Suppressor macrophage treated with lipopolysaccharide for 4 hours (primary cell): ENCODE measurements at regions not wholly inside any gene's neighbourhood (a gene's known extent, or its start where the extent isn't known, plus 50 kb on each side); places are given as distances from the start of the nearest gene placed in this dataset.

Experiments used
- DNase-seq: peaks from one replicate; pipeline ENCODE4 v3.0.0-alpha.2; 2020

DNA sequence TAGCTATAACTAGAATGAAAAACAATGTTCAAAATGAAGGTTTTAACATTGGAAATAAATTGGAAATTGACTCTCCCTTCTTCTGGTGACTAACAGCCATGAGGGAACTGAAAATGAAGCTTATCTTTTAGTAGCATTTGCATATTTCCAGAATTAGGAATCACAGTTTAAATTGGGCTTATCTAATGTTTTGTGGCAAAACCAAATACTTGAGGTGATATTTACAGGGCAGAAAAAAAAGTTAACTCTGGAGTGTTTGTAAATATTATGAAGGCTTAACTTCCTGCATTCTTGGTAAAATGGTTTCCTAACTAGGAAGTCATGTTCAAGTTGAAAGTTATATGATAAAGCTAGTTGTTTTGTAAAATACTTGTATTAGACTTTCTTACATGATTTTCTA is 96.4 kb upstream of the SOX9 start:
- no peak for DNase-seq

DNA sequence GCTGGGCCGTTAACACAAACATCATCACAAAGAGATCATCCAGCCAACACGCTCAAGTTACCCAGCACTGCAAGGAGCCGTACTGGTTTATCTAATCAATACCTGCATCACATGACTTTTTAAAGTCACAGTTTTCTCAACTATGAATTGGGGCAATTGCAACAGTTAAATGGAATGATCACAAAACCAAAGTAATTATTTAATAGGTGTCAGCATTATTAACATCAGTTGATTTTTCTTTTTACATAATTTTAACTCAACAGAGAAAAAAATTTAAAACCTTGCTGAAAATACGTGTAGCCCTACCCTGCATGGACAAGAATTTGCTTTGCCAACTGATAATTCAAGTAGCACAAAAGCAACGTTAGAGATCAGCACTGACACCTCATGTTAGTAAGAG is 95.7 kb upstream of the SOX9 start:
- DNase-seq = no peak

DNA sequence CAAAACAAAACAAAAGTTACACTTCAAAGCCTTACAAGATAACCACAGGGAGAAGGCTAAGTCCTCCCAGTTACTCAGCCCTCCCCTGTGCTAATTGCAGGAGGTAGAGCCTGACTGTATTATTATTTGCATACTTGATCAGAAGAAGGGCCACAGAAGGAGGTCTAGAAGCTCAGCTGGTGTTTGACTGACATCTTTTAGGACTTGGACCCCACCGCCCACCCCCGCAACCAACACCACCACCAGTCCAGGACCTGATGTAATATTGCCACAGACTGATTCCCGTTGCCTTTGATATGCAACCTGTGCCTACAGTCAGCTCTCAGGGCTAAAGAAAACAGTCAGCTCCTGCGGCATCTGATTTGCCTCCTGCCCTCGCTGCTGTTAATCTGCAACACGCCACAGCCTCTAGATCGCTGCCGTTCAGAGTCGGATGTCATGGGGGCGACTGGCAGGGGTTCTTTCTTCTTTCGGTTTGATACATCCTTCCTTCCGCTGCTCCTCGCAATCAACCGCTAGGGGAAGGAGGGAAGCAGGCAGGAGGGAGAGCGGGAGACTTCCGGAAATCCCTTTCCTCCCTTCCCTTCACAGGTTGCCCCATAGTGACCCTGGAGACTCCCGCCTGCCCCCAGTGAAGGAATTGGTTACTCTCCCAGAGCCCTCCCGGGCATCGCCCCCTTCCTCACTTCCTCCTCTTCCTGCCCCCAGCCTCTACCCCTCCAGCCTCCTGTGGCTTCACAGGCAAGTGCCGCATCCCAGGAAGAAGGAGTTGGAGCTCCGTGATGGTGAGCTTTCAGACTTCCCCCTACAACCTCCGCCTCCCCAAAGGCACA is 90.5 kb upstream of the SOX9 start:
- peak; percentile 1 for DNase-seq

DNA sequence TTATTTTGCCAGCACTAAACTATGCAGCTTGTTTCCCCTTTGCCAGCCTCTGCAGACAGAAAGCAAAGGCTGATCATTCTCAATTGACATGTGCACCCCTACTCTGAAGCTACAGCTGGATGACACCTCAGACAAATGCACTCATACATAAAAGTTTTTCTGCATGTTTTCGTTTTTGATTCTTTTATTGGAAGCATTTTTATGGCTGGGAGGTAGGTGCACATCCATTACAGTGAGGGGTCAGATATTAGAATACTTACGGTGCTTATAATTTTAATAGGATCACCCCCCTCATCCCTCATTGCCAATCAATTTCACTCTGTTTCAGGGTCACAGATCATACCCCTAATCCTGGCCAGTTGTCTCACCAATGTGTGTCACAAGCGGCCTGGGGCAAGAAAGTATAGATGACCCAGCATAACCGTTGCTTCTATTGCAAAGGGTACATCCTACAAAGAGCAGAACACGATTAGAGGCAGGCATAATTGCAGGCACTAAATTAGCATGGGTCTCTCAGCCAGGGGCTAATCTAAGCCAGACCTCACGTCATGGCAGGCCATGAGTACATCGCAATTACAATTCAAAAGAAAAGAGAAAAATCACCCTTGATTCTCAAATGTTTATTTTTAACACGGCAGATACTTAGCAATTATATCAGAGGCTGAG is 89.5 kb upstream of the SOX9 start:
- no peak for DNase-seq

DNA sequence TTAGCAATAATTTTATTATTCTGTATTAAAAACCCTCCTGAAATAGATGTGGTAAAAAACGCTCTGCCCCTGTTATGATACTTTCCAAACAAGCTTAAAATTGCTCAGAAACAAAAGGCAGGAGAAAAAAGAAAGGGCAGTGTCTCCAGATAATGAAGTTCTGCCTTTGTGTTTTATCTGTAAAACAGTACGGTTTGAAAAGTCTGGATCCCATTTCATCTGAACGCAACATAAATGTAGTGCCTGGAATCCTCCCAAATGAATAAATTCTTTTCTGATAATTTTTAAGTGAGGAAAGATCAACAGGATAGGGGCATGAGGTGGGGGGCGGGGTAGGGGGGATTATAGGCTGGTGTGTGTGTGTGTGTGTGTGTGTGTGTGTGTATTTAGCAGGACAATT is 87.5 kb upstream of the SOX9 start:
- no peak for DNase-seq

DNA sequence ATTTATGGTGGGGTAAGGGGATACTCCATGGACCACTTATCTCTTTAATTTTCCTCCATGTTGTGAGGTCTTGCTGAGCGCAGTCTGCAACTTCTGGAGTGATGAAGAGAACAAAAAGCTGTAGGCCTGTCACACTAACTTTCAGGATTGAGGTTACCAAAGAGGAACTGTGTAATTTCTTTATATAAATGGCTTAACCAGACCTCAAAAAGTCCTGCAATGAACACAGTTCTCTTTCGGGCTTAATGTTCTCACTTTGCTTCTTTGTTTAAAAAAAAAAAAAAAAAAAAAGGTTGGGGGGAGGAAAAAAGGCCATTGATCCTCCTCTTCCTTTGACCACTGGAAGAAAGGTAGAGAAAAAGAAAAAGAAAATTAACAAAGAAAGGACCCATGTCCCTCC is 86.8 kb upstream of the SOX9 start:
- no peak for DNase-seq

DNA sequence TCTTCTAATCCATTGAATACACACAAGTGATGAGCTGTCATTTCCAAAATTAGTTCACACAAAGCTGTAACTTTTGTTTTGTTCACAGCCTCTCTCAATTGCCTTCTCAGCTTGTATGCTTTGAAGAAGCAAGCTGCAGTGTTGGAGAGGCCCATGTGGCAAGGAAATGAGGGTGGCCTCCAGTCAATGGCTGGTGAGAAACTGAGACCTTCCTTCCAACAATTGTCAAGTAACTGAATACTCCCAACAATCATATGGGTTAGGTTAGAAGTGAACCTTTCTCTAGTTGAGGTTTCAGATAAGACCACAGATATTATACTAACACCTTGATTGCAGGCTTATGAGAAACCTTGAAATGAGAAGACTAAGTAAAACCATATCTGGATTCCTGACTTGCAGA is 82.4 kb upstream of the SOX9 start:
- no peak for DNase-seq

DNA sequence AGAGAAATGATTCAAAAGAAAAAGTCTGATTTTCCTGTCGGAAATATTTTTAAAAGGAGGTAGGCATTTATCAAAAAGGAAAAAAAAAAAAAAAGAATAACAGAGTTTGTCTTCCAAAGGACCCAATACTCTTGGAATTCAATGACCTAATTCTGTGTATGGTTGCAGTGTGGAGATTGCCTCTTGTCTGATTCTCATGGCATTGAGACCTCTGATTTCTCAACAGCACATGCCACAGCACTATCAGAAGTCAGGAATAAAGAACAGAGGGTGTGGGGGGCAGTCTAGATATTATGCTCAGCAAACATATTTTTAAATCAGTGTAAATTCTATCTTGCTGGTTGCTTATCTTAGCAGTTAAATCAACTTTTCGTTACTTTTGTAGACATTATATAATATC is 81.3 kb upstream of the SOX9 start:
- no peak for DNase-seq

DNA sequence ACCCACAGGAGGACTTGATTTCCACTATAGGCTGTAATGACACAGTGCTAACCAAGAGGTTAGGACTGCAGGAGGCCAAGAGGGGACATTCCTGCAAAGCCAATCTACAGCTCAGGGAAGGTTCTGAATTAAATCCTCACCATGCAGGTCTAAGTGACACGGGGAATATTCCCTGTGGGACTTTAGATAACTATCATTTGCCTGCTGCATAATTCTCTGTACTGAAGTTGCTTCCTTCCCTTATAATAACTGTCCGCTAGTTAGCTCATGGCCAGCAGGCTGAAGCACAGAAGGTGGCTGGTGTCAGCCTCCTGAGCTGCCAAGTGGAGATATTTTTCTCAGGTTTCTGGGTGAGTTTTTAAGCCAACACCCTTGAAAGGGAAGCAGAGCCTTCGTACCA is 74.6 kb upstream of the SOX9 start:
- no peak for DNase-seq

DNA sequence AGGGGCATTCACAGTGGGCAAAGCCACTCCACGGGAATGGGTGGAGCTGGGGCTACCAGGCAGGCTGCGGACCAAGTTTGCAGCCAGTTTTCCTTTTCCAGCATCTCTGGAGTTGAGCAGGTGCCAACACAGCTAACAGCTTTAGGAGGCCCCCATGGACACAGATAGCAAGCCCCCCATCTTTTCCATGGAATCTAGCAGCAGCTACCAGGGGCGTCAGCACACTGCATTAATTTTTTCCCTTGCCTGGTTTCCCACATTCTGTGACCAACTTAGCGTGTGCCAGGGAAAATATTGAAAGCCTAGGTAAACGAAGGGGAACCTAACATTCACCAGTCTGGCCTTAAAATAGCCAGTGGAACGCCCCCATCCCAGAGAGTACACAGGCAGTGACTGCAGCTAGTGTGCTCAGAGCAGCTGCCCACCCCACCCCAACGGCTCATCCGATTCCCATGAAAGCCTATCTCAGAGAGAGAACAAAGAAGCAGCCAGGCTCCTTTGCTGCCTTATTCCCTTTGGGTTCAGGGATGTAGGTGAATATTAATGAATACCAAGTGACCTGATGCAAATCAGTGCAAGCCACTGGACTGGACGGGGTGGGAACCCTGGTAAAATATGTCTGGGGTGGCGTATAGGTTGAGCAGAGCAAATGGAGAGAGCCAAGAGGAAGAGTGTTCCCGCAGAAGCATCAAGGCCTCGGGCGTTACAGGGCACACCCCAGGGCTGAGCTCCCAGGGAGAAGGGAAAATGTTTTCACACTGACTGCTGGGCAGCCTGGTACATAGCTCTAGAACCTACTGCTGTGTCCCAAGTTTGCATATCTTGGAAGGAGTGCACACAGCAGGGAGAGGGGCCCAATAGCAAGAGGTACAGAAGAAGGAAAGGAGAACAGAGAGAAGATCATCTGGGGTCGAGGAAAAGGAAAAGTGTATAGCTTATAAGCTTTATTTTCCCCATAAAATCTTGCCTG is 73.9 kb upstream of the SOX9 start:
- no peak for DNase-seq

DNA sequence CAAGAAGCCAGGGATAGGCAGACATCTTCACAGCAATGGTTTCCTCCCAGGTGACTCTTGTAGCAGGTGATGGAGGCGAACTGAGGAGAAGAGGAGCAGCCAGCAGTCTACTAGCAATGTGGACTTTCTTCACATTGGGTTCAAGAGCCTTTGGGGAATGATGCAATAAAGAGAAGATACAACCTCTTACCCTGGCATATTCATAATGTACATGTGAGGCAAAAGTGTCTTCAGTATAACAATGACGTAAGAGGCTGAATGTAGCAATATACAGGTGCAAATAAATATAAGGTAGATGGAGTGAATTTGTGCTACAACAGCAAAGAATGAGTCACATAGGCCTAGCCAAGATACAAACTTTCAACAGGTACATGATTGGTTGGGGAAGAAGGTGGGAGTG is 70.9 kb upstream of the SOX9 start:
- no peak for DNase-seq

DNA sequence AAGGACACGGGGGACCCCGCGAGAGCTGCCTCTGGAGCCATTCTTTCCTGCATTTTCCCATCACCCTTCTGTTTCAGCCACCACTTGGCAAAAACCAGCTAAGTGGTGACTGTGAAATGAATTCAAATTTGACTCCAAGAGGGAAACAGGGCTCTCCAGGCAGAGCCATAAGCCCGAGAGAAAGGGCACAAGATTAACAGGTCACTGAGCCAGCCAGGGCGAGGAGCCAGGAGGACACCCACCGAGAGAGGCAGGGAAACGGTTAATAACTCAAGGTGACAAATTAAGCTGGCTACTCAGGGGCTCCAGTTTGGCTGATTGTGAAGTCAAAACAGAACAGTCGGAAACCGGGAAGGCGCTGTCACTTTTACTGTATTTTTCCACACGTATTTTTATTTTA is 67.8 kb upstream of the SOX9 start:
- no peak for DNase-seq

DNA sequence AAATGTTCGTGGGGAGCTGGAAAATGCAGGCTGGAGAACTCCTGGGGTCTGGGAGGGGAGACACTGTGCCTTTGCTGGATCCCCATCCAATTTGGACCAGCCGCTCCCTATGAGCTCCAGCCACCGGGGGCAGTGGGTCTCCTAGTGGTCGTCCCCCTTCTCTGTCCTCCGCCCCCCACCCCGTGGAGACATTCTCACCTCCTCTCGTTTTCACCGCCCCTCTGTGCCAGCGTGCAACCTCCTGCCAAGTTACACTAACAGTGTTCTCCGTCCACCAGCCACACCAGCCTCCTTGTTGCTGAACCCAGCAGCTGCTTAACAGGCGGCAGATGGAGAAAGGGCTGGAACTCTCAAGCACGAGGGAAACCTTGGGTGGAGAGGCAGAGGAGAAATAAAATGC is 67.4 kb upstream of the SOX9 start:
- no peak for DNase-seq

DNA sequence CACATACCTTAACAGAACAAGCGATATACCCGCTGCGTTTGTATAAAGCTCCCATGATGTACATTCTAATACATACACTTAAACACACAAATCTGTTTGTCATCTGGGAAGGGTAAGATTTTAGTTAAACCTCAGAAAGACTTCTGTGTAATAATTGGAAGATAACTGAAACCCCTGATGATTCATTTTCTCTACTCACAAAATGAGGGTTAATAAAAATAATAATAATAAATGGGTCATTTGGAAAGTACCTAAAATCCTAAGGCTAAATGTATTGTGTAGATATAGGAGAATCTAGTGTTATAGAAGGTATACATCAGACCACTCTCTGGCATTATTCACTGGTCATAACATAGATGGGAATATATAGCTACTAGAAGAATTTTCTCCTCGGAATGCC is 64.7 kb upstream of the SOX9 start:
- no peak for DNase-seq

DNA sequence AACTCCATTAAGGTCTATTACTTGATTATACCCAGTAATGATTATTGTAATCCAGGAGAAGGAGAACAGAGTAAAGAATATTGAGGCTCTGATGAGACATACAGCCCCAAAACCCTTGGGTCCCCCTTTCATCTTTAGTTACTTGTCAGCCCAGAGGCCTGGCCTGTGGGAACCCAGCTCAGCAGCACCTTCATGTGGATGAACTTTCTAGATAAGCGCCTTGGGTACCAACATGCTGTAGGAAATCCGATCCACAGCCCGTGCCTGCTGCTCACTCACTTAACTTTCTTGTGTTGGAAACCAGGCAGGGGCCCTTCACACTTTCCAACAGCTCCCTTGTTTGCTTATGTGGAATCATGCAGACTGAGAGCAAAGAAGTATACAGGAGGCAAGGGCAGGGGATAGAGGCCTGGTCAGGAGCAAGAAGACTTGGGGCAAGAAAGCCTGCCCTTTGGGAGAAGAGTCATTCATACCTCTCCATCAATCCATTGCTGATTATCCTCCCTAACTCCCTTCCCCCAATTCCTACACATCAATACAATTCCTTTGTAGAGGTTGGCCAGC is 64.0 kb upstream of the SOX9 start:
- DNase-seq = no peak

DNA sequence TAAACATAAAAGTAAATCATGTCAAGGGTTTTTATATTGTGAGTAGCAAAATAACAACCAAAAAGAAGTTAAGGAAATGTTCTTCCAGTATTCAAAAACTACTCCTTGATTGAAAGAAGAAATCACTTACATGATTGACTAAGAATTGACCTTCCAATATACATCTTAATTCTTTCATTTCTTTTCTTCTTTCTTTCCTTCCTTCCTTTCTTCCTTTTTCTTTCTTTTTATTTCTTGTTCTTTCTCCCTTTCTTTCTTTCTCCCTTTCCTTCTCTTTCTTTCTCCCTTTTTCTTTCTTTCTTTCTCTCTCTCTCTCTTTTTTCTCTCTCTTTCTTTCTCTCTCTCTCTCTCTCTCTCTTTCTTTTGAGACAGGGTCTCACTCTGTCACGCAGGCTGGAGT is 60.7 kb upstream of the SOX9 start:
- DNase-seq = no peak

DNA sequence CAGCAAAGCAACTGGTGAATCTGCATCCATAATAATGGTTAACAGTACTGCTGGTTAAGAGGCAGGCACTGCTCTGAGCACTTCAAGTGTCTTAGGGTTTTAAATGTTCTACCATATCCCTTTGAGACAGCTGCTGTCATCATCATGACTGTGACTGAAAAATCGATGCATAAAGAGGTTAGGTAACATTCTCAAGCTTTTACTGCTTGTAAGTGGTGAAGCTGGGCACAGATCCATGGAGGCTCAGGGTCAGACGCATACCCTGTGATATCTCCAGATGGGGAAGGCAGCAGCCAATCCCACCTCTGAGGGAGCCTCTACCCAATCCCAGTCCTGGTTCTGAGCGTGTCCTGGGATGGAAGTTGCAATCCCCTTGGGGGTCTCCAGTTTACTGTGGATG is 57.6 kb upstream of the SOX9 start:
- DNase-seq = no peak

DNA sequence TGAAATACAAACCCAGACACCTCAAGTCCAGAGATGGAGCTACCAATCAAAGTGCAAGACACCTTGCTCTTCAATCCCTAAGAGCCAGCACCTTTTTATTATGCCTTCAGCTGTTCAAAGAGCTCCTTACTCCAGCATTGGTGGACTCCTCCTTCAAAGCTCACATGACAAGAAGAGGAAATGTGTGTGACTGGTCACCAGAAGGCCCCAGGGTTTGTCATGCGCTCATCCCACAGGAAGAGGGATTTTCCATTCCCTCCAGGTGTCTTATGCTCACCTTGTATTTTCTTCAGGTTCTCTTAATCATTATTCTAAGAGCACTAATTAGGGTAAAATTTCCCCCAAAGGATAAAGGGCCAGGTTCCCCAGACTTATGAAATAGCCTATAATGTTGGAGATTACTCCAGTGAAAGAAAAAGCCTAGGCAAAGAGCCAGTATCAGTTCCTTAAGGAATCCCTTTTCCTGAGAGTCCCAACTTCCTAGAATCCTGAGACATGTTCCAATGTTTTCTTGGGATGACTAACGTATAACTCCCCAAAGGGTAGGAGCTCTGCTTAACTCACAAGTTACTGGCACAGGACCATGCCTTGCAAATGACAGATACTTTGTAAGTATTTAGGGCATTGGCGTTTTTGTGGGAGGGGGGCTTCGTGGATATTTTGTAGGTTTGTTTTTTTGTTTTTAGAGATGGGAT is 56.9 kb upstream of the SOX9 start:
- DNase-seq = no peak

DNA sequence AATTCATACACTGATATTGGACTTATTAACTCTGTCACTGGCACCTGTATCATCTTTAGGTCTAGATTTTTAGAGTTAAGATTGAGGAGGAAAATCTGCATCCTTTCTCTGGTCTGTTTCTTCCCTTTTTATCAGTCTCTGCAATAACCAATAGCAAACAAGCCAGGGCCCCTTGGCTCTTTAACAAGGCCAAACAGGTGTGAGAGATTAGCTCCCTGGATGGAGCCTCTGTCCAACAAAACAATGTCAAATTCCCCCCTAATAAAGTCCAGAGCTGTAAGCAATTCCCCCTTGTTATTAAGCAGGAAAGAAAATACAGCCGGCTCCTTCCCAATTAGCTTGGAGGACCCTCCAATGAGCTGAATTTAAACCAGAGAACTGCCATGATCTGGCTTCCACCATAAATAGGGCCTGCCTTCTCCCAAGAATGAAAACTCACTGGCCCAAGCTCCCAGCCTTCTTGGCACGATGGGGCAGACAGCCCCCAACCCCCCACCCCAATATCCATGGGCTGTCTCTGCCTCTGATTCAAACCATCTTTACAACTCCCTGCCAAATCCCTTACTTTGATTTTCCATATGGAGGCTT is 56.1 kb upstream of the SOX9 start:
- DNase-seq = no peak

DNA sequence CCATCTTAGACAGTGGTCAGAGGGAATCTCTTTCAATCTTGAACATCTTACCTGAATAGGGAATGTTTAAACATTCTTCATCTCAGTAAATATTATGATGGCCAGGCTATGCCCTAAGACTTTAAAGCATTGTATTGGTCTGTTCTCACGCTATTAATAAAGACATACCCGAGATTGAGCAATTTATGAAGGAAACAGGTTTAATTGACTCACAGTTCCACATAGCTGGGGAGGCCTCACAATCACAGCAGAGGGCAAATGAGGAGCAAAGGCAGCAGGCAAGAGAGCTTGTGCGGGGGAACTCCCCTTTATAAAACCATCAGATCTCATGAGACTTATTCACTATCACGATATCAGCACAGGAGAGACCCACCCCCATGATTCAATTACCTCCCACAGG is 55.3 kb upstream of the SOX9 start:
- no peak for DNase-seq

DNA sequence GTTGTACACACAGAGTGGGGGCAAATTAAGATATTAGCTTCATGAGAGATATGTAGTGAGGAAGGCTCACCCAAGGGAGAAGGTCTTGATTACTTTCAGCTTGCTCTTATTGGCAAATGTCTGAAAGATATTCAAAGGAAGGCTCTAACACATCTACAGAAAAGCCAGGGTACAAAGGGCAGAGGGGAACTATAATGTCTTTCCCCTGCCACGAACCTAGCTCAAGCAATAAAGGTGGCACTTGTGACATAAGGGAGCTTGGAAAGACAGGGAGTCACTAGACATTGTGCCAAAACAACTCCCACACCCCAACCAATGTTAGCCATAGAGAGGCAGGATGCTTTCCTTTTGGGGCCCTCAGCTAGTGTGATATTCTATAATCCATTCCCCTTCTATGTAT is 52.2 kb upstream of the SOX9 start:
- no peak for DNase-seq

DNA sequence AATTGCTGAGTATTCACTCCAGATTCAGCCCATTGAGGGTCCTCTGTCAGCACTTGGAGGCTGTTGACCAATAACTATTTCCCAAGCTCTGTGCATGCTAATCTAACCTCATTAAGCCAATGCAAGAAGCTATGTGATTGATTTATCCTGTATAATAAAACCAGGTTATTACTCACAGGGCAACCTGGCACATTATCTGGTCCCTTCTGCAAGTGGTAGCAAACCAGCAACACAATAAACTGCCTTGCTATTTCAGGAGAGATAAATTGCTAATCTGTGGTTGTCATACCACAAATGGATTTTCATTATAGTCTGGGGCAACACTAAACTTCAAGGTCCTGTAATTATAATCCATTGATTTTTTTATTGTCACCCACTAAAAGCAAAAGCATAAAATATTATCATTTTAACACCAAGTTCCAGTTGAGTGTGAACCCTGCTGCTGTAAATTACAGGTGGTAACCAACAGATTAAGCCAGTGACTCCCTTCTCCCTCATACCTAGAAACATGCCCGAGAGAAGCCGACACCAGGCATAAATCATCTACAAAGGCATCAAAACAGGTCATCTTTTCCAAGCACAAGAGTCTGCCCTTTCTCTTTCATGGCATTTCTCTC is 51.1 kb upstream of the SOX9 start:
- DNase-seq = no peak
